GM12873 (cell line): ENCODE measurements at regions not wholly inside any gene's neighbourhood (a gene's known extent, or its start where the extent isn't known, plus 50 kb on each side); places are given as distances from the start of the nearest gene placed in this dataset.

Experiments
- TF ChIP-seq, protein P1 (sequence below): IDR thresholded peaks from 2 replicates; pipeline ENCODE4 v1.5.1; 2012; ENCODE audit warnings: low read depth, mild to moderate bottlenecking, moderate library complexity, low read length, control low read depth; ENCODE audit not compliant: insufficient read depth; ENCODE audit errors: missing control alignments

DNA sequence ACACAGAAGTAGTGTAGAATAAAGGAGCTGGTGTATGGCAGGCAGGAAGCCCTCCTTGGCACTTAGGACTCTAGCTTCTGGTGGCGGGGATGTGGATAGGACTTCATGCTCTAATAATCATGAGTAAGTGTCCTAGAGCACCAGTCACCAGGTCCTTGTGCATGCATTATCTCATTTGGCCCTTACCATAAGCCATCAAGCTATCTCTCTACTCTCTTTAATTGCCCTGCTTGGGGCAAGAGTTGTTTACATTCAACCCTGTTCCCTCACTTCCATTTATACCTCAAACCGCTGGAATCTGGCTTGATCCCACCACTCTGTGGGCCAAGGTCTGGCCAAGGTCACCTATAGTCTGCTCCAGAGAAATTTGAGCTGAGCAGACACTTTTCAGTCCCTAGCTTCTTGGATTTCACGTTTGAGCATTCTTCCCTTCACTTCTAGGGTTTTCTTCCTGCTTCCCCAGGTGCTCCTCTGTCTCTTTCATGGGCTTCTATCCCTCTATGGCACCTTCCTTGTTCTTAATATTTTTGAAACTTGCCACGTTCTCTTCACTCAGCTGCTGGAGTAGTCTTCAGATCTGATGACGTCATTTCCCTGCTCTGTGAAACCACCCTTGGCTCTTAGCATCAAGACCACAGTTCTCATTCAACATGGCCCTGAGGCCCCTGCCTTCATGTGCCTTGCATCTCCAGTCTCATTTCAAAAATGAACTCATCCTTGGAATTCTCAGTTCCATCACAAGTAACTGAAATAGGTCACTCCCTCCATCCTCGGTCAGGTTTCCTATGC is 94.9 kb upstream of the GATA6 start:
- TF ChIP-seq, protein P1, sequence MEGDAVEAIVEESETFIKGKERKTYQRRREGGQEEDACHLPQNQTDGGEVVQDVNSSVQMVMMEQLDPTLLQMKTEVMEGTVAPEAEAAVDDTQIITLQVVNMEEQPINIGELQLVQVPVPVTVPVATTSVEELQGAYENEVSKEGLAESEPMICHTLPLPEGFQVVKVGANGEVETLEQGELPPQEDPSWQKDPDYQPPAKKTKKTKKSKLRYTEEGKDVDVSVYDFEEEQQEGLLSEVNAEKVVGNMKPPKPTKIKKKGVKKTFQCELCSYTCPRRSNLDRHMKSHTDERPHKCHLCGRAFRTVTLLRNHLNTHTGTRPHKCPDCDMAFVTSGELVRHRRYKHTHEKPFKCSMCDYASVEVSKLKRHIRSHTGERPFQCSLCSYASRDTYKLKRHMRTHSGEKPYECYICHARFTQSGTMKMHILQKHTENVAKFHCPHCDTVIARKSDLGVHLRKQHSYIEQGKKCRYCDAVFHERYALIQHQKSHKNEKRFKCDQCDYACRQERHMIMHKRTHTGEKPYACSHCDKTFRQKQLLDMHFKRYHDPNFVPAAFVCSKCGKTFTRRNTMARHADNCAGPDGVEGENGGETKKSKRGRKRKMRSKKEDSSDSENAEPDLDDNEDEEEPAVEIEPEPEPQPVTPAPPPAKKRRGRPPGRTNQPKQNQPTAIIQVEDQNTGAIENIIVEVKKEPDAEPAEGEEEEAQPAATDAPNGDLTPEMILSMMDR, result no peak

DNA sequence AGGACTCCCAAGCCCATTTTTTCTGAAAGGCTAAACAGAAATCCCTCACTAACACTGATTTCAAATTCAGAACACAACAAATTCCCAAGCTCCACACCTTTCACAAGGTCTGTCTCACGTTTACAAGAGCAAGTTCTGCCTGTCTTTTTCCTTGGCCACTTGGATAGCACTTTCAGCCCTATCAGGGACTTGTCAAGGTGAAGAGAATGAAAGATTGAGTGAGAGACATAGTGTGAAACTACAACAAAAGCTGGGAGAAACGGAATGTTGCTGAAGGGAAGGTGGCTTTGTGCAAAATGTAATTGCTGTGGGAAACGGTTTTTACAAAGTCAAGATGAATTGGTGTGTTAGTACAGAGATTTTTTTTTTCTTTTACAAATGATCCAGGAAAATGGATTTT is 89.4 kb upstream of the GATA6 start:
- TF ChIP-seq, protein P1, result no peak

DNA sequence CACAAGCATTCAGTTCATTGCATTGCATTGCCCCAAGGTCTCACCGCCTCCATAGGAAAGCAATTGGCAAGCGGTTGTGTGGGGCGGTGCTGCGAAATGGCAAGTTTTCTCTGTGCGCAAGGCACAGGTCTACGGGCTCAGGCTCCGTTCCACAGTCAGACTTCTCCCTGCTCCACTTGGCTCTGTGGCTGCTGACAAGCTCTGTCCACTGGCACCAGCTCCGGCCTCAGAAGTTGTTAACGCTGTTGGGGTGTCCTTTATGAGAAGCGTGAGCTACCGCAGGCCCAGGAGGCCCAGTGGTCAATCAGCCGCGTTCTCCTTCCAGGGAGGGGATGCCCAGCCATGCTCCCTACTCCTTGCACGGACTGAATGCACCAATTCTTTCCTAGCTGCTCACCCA is 87.0 kb upstream of the GATA6 start:
- TF ChIP-seq, protein P1, result no peak

DNA sequence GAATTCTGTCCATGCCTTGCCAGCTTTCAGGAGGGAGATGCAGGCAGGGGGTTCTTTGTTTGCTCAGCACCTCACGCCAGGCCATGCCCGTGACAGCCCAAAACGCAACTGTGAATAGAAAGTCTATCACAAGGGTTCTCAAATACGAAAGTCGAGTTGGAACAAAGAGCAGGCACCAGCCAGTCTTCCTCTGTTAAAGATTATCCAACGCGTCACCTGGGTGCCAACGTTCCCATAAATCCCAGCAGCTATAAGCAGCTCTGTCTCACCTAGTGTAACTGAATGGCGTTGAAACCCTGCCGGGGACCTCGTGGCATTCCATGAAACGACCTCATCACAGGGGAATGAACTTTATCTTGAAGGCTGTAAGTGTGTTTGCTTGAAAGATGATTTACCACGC is 84.8 kb upstream of the GATA6 start:
- TF ChIP-seq, protein P1, result no peak

DNA sequence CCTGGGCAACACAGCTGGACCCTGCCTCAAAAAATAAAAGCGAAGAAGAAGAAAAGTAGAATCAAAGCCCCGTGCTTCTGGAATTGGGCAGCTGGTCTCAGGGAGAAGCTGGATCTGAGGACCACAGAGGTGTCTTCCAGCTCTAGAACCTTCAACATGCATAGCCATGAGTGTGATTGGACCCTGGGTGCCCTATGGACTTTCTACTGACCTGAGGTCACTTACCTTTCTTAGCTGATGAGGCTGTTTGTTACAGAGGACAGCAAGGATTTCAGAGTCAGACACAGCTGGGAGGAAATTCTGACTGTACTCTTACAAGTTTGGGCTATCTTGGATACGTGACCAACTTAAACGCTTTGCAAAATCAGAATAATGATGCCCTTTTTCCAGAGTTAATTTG is 82.4 kb upstream of the GATA6 start:
- TF ChIP-seq, protein P1, result no peak

DNA sequence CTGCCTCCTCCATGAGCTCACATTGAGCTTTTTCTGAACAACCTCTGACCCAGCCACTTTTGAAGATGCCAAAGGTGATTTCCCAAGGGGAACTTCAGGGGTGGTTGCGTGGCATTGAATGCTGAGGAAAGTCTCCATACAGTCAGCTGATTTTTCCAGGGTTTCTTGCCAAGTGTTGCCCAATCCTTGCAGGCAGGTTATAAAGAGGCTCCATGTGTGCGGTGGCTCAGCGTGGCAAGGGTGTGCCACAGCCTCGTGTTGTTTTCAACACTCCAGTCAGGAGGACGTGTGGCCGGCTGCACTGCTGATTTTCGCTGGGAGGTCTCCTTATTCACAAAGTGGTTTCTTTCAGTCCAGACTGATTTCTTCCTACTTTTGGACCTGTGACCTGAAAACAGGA is 81.4 kb upstream of the GATA6 start:
- TF ChIP-seq, protein P1, result no peak

DNA sequence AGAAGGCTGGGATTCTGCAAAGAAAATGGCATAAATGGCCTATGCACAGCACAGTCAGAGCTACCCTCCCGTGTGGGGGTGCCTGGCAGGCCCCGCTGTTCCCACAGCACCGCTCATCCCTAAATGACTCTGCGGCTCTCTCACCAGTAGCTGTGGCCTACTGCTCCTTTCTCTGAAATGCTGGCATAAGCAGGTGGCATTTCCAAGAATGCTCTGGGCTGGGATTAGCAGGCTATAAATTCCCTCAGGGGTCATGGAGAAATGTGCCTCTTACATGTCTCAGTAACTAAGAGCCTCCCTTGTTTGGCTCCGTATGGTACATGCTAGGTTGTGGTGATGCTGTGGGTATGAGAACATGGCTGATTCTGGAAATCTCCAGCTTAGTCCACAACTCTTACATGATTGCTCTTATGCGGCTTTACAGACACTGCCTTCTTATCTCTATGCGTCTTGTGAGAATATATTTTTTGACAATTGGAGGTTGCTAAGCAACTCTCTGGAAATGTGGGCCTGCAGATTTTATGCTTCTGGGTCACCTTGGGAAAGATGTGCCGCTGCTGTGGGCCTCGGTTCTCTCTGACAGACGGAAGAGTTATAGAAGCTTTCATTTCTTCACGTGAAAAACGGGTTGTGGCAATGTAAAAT is 80.3 kb upstream of the GATA6 start:
- TF ChIP-seq, protein P1, result no peak
